GM20431 (cell line): ENCODE measurements at regions not wholly inside any gene's neighbourhood (a gene's known extent, or its start where the extent isn't known, plus 50 kb on each side); places are given as distances from the start of the nearest gene placed in this dataset.
"Not testable (repeated sequence)": the region's sequence is repeated elsewhere in the genome, so short reads cannot be mapped to it uniquely, and the experiment has no call there.

Experiments used
- in situ Hi-C: fragments of 300-500 bp; cut with MseI, MboI; formaldehyde crosslinking; loops from one replicate; pipeline ENCODE4 v1.15.0; 2020; ENCODE audit warnings: low sequenced_read_pairs; ENCODE audit not compliant: unreplicated experiment

GRCh38 chr20:41693136-41693979 is 75.2 kb upstream of the CHD6 start:
- in situ Hi-C loops, result no loop called here

- in situ Hi-C loops, result no loop called here
Measured at GRCh38 chr20:41692479-41693135, 74.4 kb upstream of the CHD6 start.

GRCh38 chr20:41691443-41691842 is 73.3 kb upstream of the CHD6 start:
- in situ Hi-C loops, result no loop called here

GRCh38 chr20:41690702-41691101 is 72.5 kb upstream of the CHD6 start:
- in situ Hi-C loops, result no loop called here

- in situ Hi-C loops, result no loop called here
Measured at GRCh38 chr20:41686961-41687360, 68.8 kb upstream of the CHD6 start.

GRCh38 chr20:41685145-41685544 is 67.0 kb upstream of the CHD6 start:
- in situ Hi-C loops, result not testable (repeated sequence)

GRCh38 chr20:41678799-41679198 is 60.6 kb upstream of the CHD6 start:
- in situ Hi-C loops, result no loop called here

GRCh38 chr20:41672282-41672681 is 54.1 kb upstream of the CHD6 start:
- in situ Hi-C loops, result no loop called here

GRCh38 chr20:41671143-41671542 is 53.0 kb upstream of the CHD6 start:
- in situ Hi-C loops, result no loop called here

- in situ Hi-C loops, result no loop called here
Measured at GRCh38 chr20:41670631-41671030, 52.5 kb upstream of the CHD6 start.

GRCh38 chr20:41669708-41670263 is 51.6 kb upstream of the CHD6 start:
- in situ Hi-C loops, result no loop called here

GRCh38 chr20:41668057-41668749 is 50.0 kb upstream of the CHD6 start:
- in situ Hi-C loops, result no loop called here
